Upper lobe of left lung (tissue), 4 donors: ENCODE measurements at regions not wholly inside any gene's neighbourhood (a gene's known extent, or its start where the extent isn't known, plus 50 kb on each side); places are given as distances from the start of the nearest gene placed in this dataset.

Experiments
- CTCF ChIP-seq, 6 experiments: fragments of 450-650 bp in 4 of 6; fragments of 200-600 bp in 2 of 6; sonication (generic) in 2 of 6; IDR thresholded peaks; one replicate each; pipeline ENCODE4 v1.5.1; 2016 to 2019; ENCODE audit warnings: antibody characterized with exemption in 6 of 6
- EP300 ChIP-seq, 4 donors: sonication (generic); formaldehyde crosslinking; IDR thresholded peaks; one replicate each; pipeline ENCODE4 v1.5.1; 2017; ENCODE audit warnings: antibody characterized with exemption in 4 of 4, control low read depth in 2 of 4
- POLR2A ChIP-seq, 4 donors: fragments of 450-650 bp; IDR thresholded peaks; one replicate each; pipeline ENCODE4 v1.5.1; 2016 to 2017; ENCODE audit warnings: antibody characterized with exemption in 4 of 4, mild to moderate bottlenecking in 2 of 4
- POLR2AphosphoS5 ChIP-seq, 2 donors: sonication (generic); formaldehyde crosslinking; IDR thresholded peaks; one replicate each; pipeline ENCODE4 v1.5.1; 2017; ENCODE audit warnings: antibody characterized with exemption in 2 of 2

DNA sequence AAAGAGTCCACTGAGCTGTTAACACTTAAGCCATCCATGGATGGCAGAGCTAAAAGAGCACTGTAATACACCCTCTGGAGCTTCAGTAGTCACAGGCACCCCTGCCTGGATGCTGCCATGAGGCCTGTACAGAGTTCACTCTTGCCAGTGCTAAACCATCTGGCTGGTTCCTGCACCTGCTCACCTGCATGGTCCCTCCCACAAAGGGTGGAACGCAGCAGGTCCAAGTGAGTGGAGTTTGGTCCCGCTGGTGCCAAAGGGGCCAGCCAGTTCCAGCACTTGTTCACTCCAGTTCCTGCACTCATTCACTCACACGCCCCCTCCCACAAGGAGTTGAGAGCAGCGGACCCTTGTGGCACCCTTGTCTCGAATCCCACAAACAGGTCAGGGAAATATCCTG lies 503.5 kb downstream of the HACE1 start:
- TF ChIP-seq CTCF (IDR thresholded peaks at IDR 0.05) (no peak), POLR2A (IDR thresholded peaks at IDR 0.05) (no peak), POLR2AphosphoS5 (IDR thresholded peaks at IDR 0.05) (no peak), EP300 (IDR thresholded peaks at IDR 0.05) (no peak)
